H1 (cell line): ENCODE measurements at regions not wholly inside any gene's neighbourhood (a gene's known extent, or its start where the extent isn't known, plus 50 kb on each side); places are given as distances from the start of the nearest gene placed in this dataset.

ENCODE experiments used
- CBX5 ChIP-seq: fragments of 300-800, 300-1000 bp; sonication (generic); IDR thresholded peaks from 2 replicates; pipeline ENCODE4 v1.7.1; 2016; ENCODE audit warnings: antibody characterized with exemption, low read length, low read depth
- CEBPB ChIP-seq: IDR thresholded peaks from 2 replicates; pipeline ENCODE4 v1.6.1; 2012; ENCODE audit warnings: low read depth, low read length
- CHD1 ChIP-seq: IDR thresholded peaks from 2 replicates; pipeline ENCODE4 v1.6.1; 2012; ENCODE audit warnings: low read depth, low read length, improper control_type of control experiment
- CHD7 ChIP-seq: fragments of 300-600 bp; sonication (generic); IDR thresholded peaks from 2 replicates; pipeline ENCODE4 v1.7.1; 2012; ENCODE audit warnings: low read length, moderate library complexity, mild to moderate bottlenecking, inconsistent platforms; ENCODE audit not compliant: insufficient replicate concordance
- GTF2F1 ChIP-seq: IDR thresholded peaks from 2 replicates; pipeline ENCODE4 v1.6.1; 2012; ENCODE audit warnings: low read depth, low read length, improper control_type of control experiment, borderline replicate concordance
- JUN ChIP-seq: IDR thresholded peaks from 2 replicates; pipeline ENCODE4 v1.6.1; 2011; ENCODE audit warnings: low read depth, mild to moderate bottlenecking, improper control_type of control experiment, low read length
- PHF8 ChIP-seq: fragments of 200-600 bp; sonication (generic); conservative IDR thresholded peaks from 2 replicates; pipeline ENCODE4 v1.7.1; 2012; ENCODE audit warnings: low read depth, mild to moderate bottlenecking, inconsistent platforms, low read length, moderate library complexity
- POLR2A ChIP-seq, 2 experiments: IDR thresholded peaks; 1 replicate in 1 of 2; 2 replicates in 1 of 2; pipeline ENCODE4 v1.6.1; 2011; ENCODE audit warnings: low read depth in 2 of 2, low read length in 2 of 2, mild to moderate bottlenecking in 2 of 2; ENCODE audit errors: control extremely low read depth in 1 of 2
- POU5F1 ChIP-seq: IDR thresholded peaks from 2 replicates; pipeline ENCODE4 v1.6.1; 2011; ENCODE audit warnings: low read depth, mild to moderate bottlenecking, low read length, moderate library complexity
- RAD21 ChIP-seq, 2 experiments: IDR thresholded peaks in 1 of 2; conservative IDR thresholded peaks in 1 of 2; 2 replicates each; pipeline ENCODE4 v1.6.1; 2011; ENCODE audit warnings: low read depth in 2 of 2, low read length in 2 of 2, improper control_type of control experiment in 1 of 2, inconsistent platforms in 1 of 2, mild to moderate bottlenecking in 1 of 2, moderate library complexity in 1 of 2
- RXRA ChIP-seq: IDR thresholded peaks from 2 replicates; pipeline ENCODE4 v1.6.1; 2011; ENCODE audit warnings: low read depth, mild to moderate bottlenecking, low read length, moderate library complexity; ENCODE audit not compliant: insufficient read depth
- SP2 ChIP-seq: IDR thresholded peaks from 2 replicates; pipeline ENCODE4 v1.6.1; 2012; ENCODE audit warnings: mild to moderate bottlenecking, low read length, inconsistent platforms

- TF ChIP-seq CHD7 (no peak), PHF8 (no peak), CHD1 (no peak), JUN (no peak), POLR2A (IDR thresholded peaks at IDR 0.05; ENCODE audit: control extremely low read depth in 1 of 2, low read depth in 2 of 2, low read length in 2 of 2) (no peak), SP2 (no peak), POU5F1 (no peak), CBX5 (no peak), GTF2F1 (no peak), RAD21 (IDR thresholded peaks at IDR 0.05 in 1 of 2, conservative IDR thresholded peaks at IDR 0.05 in 1 of 2; ENCODE audit: low read depth in 2 of 2, low read length in 2 of 2) (no peak), RXRA (no peak), CEBPB (no peak)
Observed at GRCh38 chr7:119086026-119086425, 861.5 kb downstream of the ANKRD7 start (continued).
